IPS-11a (cell line): ENCODE measurements at regions not wholly inside any gene's neighbourhood (a gene's known extent, or its start where the extent isn't known, plus 50 kb on each side); places are given as distances from the start of the nearest gene placed in this dataset.
"Not testable (repeated sequence)": the region's sequence is repeated elsewhere in the genome, so short reads cannot be mapped to it uniquely, and the experiment has no call there.

ENCODE experiments used
- H3K4me3 ChIP-seq: one replicate; pipeline ENCODE4 v1.5.1; 2013; ENCODE audit warnings: low read depth, low read length, control low read depth

GRCh38 chr14:30156571-30156970, 228.9 kb upstream of the PRKD1 start:
- no peak overlapping the region for H3K4me3 ChIP-seq

- H3K4me3 ChIP-seq = no peak overlapping the region
These were observed 230.7 kb upstream of the PRKD1 start for GRCh38 chr14:30158299-30158698.

- no peak overlapping the region for H3K4me3 ChIP-seq
These were observed 231.7 kb upstream of the PRKD1 start for GRCh38 chr14:30159374-30159773.

GRCh38 chr14:30160608-30161007, 233.0 kb upstream of the PRKD1 start:
- H3K4me3 ChIP-seq = no peak overlapping the region

GRCh38 chr14:30162066-30162465, 234.4 kb upstream of the PRKD1 start:
- H3K4me3 ChIP-seq = no peak overlapping the region

- H3K4me3 ChIP-seq = no peak overlapping the region
These were observed 237.6 kb upstream of the PRKD1 start for GRCh38 chr14:30165255-30165654.

- no peak overlapping the region for H3K4me3 ChIP-seq
These were observed 250.1 kb upstream of the PRKD1 start for GRCh38 chr14:30177781-30178180.

- no peak overlapping the region for H3K4me3 ChIP-seq
These were observed 251.9 kb upstream of the PRKD1 start for GRCh38 chr14:30179381-30180130.

GRCh38 chr14:30180219-30180618, 252.6 kb upstream of the PRKD1 start:
- H3K4me3 ChIP-seq = no peak overlapping the region

- H3K4me3 ChIP-seq = no peak overlapping the region
These were observed 258.2 kb upstream of the PRKD1 start for GRCh38 chr14:30185832-30186231.

GRCh38 chr14:30191639-30192279, 264.1 kb upstream of the PRKD1 start:
- H3K4me3 ChIP-seq = no peak overlapping the region

GRCh38 chr14:30193101-30193500, 265.5 kb upstream of the PRKD1 start:
- no peak overlapping the region for H3K4me3 ChIP-seq

GRCh38 chr14:30193845-30194501, 266.3 kb upstream of the PRKD1 start:
- no peak overlapping the region for H3K4me3 ChIP-seq

GRCh38 chr14:30194741-30195148, 267.1 kb upstream of the PRKD1 start:
- H3K4me3 ChIP-seq = no peak overlapping the region

GRCh38 chr14:30195941-30196340, 268.3 kb upstream of the PRKD1 start:
- no peak overlapping the region for H3K4me3 ChIP-seq

- no peak overlapping the region for H3K4me3 ChIP-seq
These were observed 269.2 kb upstream of the PRKD1 start for GRCh38 chr14:30196861-30197260.

- H3K4me3 ChIP-seq = not testable (repeated sequence)
These were observed 271.1 kb upstream of the PRKD1 start for GRCh38 chr14:30198720-30199119.

GRCh38 chr14:30204431-30204980, 276.9 kb upstream of the PRKD1 start:
- no peak overlapping the region for H3K4me3 ChIP-seq

- H3K4me3 ChIP-seq = no peak overlapping the region
These were observed 281.5 kb upstream of the PRKD1 start for GRCh38 chr14:30209136-30209535.

GRCh38 chr14:30210630-30211029, 283.0 kb upstream of the PRKD1 start:
- no peak overlapping the region for H3K4me3 ChIP-seq

- no peak overlapping the region for H3K4me3 ChIP-seq
These were observed 283.7 kb upstream of the PRKD1 start for GRCh38 chr14:30211326-30211725.

- H3K4me3 ChIP-seq = no peak overlapping the region
These were observed 286.4 kb upstream of the PRKD1 start for GRCh38 chr14:30214014-30214413.
